NCI-H524 (cell line): ENCODE measurements at regions not wholly inside any gene's neighbourhood (a gene's known extent, or its start where the extent isn't known, plus 50 kb on each side); places are given as distances from the start of the nearest gene placed in this dataset.

Experiments used
- DNase-seq, 2 experiments: peaks; one replicate each; lab custom pipeline; 2025; lab: John Stamatoyannopoulos, UW

DNA sequence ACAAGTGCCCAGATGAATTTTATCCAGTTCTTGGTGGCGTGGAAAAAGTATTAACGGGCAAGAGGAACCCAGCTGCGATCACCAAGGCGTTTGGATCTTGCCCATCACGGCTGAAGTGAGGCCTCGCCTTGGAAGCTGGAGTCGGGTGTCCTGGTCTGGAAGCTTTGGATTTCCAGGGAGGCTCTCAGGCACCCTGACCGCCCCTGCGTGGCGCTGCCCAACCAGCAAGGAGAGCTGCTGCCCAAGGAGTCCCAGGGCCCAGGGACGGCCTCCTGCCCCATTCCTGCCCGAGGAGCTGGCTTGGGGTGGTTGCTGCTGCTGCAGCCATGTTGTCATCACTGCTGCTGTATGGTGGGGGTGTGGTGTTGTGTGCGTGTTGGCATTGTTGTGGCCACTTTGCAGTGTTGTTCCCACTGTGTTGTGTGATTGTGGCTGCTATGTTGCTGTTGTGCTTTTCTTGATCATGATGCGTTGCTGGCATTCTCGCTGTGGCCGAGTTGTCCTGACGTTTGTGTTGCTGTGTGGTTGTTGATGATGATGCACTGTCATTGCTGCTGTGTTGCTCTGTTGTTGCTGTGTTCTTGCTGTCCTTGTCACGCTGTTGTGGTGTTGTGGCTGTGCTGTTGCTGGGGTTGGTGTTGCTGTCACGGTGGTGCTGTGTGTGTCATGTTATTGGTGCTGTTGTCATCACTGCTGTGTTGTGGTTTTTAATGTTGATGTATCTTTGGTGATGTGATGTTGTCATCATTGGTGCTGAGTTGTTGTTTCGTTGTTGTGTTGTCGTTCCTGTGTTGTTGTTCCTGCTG is 318.8 kb downstream of the C16orf95 start:
- DNase-seq = no peak

GRCh38 chr16:87000001-87000400 is 317.2 kb downstream of the C16orf95 start:
- no peak for DNase-seq

DNA sequence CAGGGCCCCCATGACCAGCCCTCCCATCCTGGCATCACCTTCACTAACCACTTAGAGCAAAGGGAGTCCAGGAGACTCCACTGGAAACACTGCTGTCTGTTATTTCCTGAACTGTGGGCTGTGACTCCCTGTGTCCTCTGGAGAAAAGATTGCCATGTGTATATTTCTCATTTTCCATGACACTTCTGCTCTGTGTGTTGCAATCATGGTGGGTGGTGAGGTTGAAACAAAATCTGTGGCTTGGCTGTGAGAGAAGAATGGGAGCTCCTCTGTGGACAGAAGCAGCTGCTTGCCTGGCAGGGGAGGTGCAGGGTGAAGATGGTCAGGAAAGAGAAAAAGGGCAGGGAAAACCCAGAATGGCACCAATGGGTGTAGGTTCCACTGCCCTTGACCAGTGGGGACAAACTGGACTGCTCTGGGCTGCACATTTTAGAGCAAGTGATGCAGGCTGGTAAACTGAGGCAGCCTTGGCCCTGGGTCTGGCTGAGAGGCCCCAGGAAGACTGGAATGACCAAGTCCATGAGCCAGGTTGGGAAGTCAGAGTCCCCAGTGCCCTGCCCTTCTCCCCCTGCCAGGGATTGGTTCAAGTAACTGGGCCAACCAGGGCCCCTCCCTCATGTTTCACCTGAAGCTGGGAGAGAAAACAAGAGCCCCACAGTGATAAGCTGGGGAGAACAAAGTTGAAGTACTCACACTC is 314.3 kb downstream of the C16orf95 start:
- no peak for DNase-seq

DNA sequence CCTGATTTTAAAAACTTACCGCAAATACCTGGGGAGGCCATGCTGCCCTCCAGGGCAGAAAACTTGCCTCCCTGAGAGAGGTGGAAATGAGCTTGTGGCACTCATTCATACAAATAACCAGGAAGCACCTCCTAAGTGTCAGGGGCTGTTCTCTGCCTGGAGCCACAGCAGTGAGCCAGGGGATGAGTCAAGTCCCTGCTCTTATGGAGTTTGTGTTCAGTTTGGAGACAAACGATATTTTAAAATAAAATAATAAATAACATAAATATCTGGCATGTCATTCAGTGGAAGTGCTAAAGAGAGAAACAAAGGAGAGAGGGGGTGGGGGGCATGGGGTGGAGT is 313.8 kb downstream of the C16orf95 start:
- DNase-seq = no peak

DNA sequence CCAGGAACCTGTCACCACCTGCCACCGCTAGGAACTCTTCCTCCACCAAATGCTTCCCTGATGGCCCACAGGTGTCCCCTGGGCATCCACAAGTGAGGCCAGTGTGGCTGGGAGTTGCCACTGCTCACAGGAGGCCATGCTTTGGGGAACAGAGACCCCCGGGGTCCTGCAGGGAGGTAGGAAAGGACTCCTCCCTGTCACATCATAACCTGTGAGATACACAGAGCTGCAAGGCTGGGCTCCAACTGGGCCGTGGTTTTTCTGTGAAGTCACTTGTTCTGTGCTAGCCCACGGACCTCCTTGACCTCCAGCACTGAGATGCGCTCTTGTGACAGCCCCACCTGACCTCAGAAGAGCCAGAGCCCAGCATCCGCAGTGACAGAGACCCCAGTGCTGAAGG is 311.2 kb downstream of the C16orf95 start:
- no peak for DNase-seq

- peak in 1 of 2 experiments; percentile 15 for DNase-seq
Measured at GRCh38 chr16:87006789-87007745, 310.1 kb downstream of the C16orf95 start.

DNA sequence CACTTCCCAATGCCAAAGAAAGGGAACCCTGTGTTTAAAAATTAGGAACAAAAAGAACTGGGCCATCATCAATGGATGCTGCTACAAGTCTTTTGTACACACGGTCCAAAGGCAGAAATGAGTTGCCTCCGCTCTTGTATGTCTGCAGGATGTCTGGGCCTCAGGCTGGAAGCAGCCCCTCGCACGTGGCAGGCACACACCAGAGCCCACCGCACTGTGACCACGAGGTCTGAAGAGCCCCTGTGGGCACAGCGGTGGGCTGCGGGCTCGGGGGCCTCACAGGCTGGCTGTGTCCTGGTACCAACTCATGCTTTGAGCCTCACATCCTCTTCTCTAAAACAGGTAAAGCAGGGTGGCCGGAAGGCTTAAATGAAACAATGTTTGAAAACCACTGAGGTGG is 309.3 kb downstream of the C16orf95 start:
- DNase-seq = no peak

GRCh38 chr16:87008664-87009063 is 308.5 kb downstream of the C16orf95 start:
- no peak for DNase-seq

GRCh38 chr16:87012954-87013938 is 303.9 kb downstream of the C16orf95 start:
- DNase-seq = no peak

- DNase-seq = no peak
Measured at GRCh38 chr16:87014112-87014511, 303.1 kb downstream of the C16orf95 start.

DNA sequence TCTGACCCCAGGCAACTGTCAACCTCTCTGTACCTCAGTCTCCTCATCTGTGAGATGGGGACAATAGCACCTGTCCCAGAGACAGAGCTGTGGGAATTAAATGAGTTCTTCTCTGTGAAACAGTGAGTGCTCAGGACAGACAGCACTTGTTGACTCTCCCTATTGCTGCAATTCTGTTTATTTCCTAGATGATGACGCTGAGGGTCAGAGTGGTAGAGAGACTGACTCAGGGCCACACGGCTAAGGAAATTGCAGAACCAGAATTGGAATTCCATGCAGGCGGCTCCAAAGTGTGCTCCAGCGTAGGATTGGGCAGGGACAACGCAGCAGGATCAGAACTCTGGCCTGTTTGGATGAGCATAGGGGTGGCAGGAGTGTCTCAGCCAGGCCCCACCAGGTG is 302.2 kb downstream of the C16orf95 start:
- no peak for DNase-seq

- no peak for DNase-seq
Measured at GRCh38 chr16:87016046-87017035, 300.9 kb downstream of the C16orf95 start.

DNA sequence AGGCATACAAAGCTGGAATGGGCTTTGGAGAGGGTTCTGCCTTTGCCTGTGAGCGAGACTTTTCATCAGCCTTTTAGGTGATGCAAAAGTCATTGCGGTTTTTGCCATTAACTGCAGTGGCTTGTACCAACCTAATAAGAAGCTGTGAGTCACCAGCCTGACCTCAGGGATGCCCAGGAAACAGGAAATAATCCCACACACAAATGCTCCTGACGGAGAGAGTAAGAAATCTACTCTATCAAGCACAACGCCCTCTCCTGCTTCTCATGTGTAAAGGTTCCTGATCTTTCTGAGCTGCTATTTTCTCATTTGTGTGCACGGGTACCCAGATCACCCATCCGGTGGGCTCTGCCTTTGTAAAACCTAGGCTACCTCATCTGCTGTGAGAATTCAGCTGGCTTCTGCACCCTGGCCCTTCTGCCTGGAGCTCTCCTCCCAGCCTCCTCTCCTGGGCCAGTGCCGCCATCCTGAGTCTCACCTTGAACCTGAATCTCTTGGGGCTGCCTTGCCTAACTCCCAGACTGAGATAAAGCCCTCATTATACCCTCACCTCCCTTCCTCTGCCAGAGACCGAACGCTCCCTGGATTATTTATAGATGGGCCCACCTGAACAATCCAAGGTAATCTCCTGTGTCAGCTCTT is 299.7 kb downstream of the C16orf95 start:
- no peak for DNase-seq

DNA sequence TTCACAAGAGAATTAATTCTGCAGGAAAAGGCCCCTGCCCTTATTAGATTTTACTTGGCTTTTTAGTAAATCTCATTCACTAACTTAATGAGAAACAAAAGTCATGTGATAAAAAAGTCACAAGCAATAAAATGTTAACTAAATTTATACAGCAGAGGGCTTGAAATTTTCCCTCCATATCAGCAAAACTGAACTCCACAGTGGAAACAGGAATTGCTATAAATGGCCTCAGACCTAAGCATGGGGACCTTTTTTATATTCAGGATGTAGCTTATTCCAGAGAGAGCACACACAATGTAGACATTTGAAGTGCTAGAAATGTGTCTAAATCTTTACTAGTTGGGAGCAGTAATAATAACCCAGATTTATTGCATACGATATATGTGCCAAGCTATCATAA is 291.5 kb downstream of the C16orf95 start:
- no peak for DNase-seq

GRCh38 chr16:87027056-87027616 is 290.1 kb downstream of the C16orf95 start:
- DNase-seq = no peak

- DNase-seq = no peak
Measured at GRCh38 chr16:87028481-87029320, 288.5 kb downstream of the C16orf95 start.

DNA sequence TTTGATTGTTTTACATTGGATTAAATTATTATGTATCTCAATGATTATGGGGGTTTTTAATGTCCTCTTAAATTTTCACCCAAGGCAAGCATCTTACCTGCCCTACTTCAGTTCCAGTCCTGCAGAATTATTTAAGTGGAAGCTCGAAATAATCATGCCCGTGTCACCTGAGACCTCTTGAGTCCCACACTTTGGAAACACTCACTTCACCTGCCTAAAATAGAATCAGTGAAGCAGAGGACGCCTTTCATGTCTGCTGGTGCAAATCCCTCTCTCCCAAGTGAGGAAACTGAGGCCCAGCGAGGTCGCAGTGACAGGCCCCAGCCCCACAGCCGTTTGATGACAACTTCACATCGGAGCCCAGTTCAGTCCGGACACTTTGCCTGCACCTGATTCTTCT is 284.6 kb downstream of the C16orf95 start:
- no peak for DNase-seq

- no peak for DNase-seq
Measured at GRCh38 chr16:87033021-87033471, 284.1 kb downstream of the C16orf95 start.
